ENCODE measurements at regions not wholly inside any gene's neighbourhood (a gene's known extent, or its start where the extent isn't known, plus 50 kb on each side); places are given as distances from the start of the nearest gene placed in this dataset.
"Not testable (repeated sequence)": the region's sequence is repeated elsewhere in the genome, so short reads cannot be mapped to it uniquely, and the experiment has no call there.

DNA sequence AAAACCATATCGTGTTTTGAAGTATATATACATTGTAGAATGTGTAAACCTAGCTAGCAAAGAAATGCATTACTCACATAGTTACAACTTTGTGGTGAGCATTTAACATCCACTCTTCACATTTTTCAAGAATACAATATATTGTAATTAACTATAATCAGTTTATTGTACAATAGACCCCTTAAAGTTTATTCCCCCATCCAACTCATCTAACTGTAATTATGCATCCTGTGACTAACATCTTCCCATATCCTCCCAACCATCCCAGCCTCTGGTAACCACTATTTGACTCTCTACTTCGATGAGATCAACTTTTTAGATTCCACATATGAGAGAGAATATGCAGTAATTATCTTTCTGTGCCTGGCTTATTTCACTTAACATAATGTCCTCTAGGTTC, 526.4 kb downstream of the KIF20B start:
- Histone ChIP-seq H3K36me3 (replicated peaks; ENCODE audit: insufficient read depth, low read length) (no peaks in the 10 kb centered on the region), H2AFZ (ENCODE audit: low read length) (no peak overlapping the region), H3K27me3 (replicated peaks; ENCODE audit: insufficient read depth, low read length) (no peaks in the 10 kb centered on the region), H3K4me3 (ENCODE audit: low read length) (no peak overlapping the region), H3K9me3 (replicated peaks; ENCODE audit: insufficient read depth, low read length) (no peaks in the 10 kb centered on the region), H3K27ac (ENCODE audit: low read length) (no peak overlapping the region), H3F3A (ENCODE audit: insufficient read depth, low read length) (no peaks in the 10 kb centered on the region), H3K9ac (ENCODE audit: low read length) (no peak overlapping the region), H3K4me2 (ENCODE audit: low read depth, low read length) (no peak overlapping the region), H3K4me1 (ENCODE audit: low read length) (no peaks in the 10 kb centered on the region), H3K9me2 (replicated peaks; ENCODE audit: insufficient read depth, low read length) (no peaks in the 10 kb centered on the region), H4K20me1 (ENCODE audit: insufficient read depth, low read length) (no peaks in the 10 kb centered on the region), H3K79me2 (ENCODE audit: low read length) (no peaks in the 10 kb centered on the region)
- DNase-seq = no peak
- TF ChIP-seq, protein P1, sequence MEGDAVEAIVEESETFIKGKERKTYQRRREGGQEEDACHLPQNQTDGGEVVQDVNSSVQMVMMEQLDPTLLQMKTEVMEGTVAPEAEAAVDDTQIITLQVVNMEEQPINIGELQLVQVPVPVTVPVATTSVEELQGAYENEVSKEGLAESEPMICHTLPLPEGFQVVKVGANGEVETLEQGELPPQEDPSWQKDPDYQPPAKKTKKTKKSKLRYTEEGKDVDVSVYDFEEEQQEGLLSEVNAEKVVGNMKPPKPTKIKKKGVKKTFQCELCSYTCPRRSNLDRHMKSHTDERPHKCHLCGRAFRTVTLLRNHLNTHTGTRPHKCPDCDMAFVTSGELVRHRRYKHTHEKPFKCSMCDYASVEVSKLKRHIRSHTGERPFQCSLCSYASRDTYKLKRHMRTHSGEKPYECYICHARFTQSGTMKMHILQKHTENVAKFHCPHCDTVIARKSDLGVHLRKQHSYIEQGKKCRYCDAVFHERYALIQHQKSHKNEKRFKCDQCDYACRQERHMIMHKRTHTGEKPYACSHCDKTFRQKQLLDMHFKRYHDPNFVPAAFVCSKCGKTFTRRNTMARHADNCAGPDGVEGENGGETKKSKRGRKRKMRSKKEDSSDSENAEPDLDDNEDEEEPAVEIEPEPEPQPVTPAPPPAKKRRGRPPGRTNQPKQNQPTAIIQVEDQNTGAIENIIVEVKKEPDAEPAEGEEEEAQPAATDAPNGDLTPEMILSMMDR (IDR thresholded peaks at IDR 0.05; ENCODE audit: low read length) = no peak
- TF ChIP-seq EZH2phosphoT487 (IDR thresholded peaks at IDR 0.05; ENCODE audit: low read length) = no peak
- no peak for TF ChIP-seq EZH2 (optimal IDR thresholded peaks at IDR 0.05; ENCODE audit: low read depth, low read length)

DNA sequence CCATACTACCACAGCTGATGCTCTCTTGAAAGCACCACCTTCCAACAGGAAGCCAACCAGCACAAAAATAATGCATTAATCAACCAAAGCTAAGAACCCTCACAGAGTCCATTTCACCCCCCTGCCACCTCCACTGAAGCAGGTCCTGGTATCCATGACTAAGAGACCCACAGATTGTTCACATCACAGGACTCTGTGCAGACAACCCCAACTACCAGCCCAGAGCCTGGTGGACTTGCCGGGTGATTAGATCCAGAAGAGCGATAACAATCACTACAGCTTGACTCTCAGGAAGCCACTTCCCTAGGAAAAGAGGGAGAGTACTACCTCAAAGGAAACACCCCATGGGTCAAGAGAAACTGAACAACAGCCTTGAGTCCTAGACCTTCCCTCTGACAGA, 528.1 kb downstream of the KIF20B start:
- H3K36me3 ChIP-seq (replicated peaks; ENCODE audit: insufficient read depth, low read length) = no peaks in the 10 kb centered on the region
- H2AFZ ChIP-seq (ENCODE audit: low read length) = no peak overlapping the region
- no peak overlapping the region for H3K27ac ChIP-seq (ENCODE audit: low read length)
- no peaks in the 10 kb centered on the region for H3K4me1 ChIP-seq (ENCODE audit: low read length)
- H3K9ac ChIP-seq (ENCODE audit: low read length) = no peak overlapping the region
- no peaks in the 10 kb centered on the region for H3K9me2 ChIP-seq (replicated peaks; ENCODE audit: insufficient read depth, low read length)
- no peaks in the 10 kb centered on the region for H3F3A ChIP-seq (ENCODE audit: insufficient read depth, low read length)
- H3K4me2 ChIP-seq (ENCODE audit: low read depth, low read length) = no peak overlapping the region
- H3K4me3 ChIP-seq (ENCODE audit: low read length) = no peak overlapping the region
- DNase-seq = no peak
- H3K79me2 ChIP-seq (ENCODE audit: low read length) = no peaks in the 10 kb centered on the region
- H3K27me3 ChIP-seq (replicated peaks; ENCODE audit: insufficient read depth, low read length) = no peaks in the 10 kb centered on the region
- TF ChIP-seq EZH2phosphoT487 (IDR thresholded peaks at IDR 0.05; ENCODE audit: low read length) = no peak
- TF ChIP-seq EZH2 (optimal IDR thresholded peaks at IDR 0.05; ENCODE audit: low read depth, low read length) = no peak
- TF ChIP-seq, protein P1 (IDR thresholded peaks at IDR 0.05; ENCODE audit: low read length) = no peak
- no peaks in the 10 kb centered on the region for H4K20me1 ChIP-seq (ENCODE audit: insufficient read depth, low read length)
- H3K9me3 ChIP-seq (replicated peaks; ENCODE audit: insufficient read depth, low read length) = no peaks in the 10 kb centered on the region

DNA sequence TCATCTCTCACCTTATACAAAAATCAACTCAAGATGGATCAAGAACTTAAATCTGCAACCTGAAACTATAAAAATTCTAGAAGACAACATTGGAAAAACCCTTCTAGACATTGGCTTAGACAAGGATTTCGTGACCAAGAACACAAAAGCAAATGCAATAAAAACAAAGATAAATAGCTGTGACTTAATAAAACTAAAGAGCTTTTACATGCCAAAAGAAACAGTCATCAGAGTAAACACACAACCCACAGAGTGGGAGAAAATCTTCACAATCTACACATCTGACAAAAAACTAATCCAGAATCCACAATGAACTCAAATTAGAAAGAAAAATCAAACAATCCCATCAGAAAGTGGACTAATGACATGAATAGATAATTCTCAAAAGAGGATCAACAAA, 532.4 kb downstream of the KIF20B start:
- not testable (repeated sequence) for H3K79me2 ChIP-seq (ENCODE audit: low read length); H2AFZ ChIP-seq (ENCODE audit: low read length); DNase-seq

DNA sequence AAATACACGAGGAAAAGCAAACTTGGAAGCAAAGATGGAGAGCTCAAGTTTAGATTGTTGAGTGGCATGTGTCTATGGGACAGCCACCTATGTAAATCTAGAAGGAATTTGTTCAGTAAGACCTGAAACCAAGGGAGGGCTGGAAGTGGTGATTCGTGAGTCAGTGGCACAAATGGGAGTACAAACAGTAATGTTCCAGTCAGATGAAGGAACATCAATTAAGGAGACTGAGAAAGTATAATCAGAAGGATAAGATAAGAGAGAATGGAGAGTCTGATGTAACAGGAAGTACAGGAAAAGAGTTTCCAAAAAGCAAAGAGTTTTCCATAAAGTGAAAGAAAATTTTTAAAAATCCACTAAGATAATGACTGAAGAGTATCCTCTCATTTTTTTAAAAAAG, 544.2 kb downstream of the KIF20B start:
- TF ChIP-seq EZH2 (optimal IDR thresholded peaks at IDR 0.05; ENCODE audit: low read depth, low read length) = no peak
- TF ChIP-seq EZH2phosphoT487 (IDR thresholded peaks at IDR 0.05; ENCODE audit: low read length) = no peak
- TF ChIP-seq, protein P1 (IDR thresholded peaks at IDR 0.05; ENCODE audit: low read length) = no peak

More for the DNA sequence above, 532.4 kb downstream of the KIF20B start:
- not testable (repeated sequence) for H3K9ac ChIP-seq (ENCODE audit: low read length); H3K27me3 ChIP-seq (replicated peaks; ENCODE audit: insufficient read depth, low read length); H3K27ac ChIP-seq (ENCODE audit: low read length); H3K9me3 ChIP-seq (replicated peaks; ENCODE audit: insufficient read depth, low read length); H3K36me3 ChIP-seq (replicated peaks; ENCODE audit: insufficient read depth, low read length); H4K20me1 ChIP-seq (ENCODE audit: insufficient read depth, low read length); H3K4me2 ChIP-seq (ENCODE audit: low read depth, low read length); H3K4me1 ChIP-seq (ENCODE audit: low read length); H3F3A ChIP-seq (ENCODE audit: insufficient read depth, low read length); H3K9me2 ChIP-seq (replicated peaks; ENCODE audit: insufficient read depth, low read length); H3K4me3 ChIP-seq (ENCODE audit: low read length)

DNA sequence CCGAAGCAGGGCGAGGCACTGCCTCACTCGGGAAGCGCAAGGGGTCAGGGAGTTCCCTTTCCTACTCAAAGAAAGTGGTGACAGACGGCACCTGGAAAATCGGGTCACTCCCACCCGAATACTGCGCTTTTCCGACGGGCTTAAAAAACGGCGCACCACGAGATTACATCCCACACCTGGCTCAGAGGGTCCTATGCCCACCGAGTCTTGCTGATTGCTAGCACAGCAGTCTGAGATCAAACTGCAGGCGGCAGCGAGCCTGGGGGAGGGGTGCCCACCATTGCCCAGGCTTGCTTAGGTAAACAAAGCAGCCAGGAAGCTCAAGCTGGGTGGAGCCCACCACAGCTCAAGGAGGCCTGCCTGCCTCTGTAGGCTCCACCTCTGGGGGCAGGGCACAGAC, 549.4 kb downstream of the KIF20B start:
- not testable (repeated sequence) for H2AFZ ChIP-seq (ENCODE audit: low read length); H3K36me3 ChIP-seq (replicated peaks; ENCODE audit: insufficient read depth, low read length); H3K4me1 ChIP-seq (ENCODE audit: low read length); H3K79me2 ChIP-seq (ENCODE audit: low read length); H3K9ac ChIP-seq (ENCODE audit: low read length); H3F3A ChIP-seq (ENCODE audit: insufficient read depth, low read length); H4K20me1 ChIP-seq (ENCODE audit: insufficient read depth, low read length); DNase-seq; H3K27ac ChIP-seq (ENCODE audit: low read length); H3K4me2 ChIP-seq (ENCODE audit: low read depth, low read length); H3K9me3 ChIP-seq (replicated peaks; ENCODE audit: insufficient read depth, low read length); H3K9me2 ChIP-seq (replicated peaks; ENCODE audit: insufficient read depth, low read length); H3K27me3 ChIP-seq (replicated peaks; ENCODE audit: insufficient read depth, low read length); H3K4me3 ChIP-seq (ENCODE audit: low read length)

More for the DNA sequence above, 544.2 kb downstream of the KIF20B start:
- Histone ChIP-seq H3K4me3 (ENCODE audit: low read length) (no peak overlapping the region), H3F3A (ENCODE audit: insufficient read depth, low read length) (no peaks in the 10 kb centered on the region), H3K9me2 (replicated peaks; ENCODE audit: insufficient read depth, low read length) (no peaks in the 10 kb centered on the region), H3K4me1 (ENCODE audit: low read length) (no peaks in the 10 kb centered on the region), H3K36me3 (replicated peaks; ENCODE audit: insufficient read depth, low read length) (no peaks in the 10 kb centered on the region), H3K27me3 (replicated peaks; ENCODE audit: insufficient read depth, low read length) (no peaks in the 10 kb centered on the region), H3K79me2 (ENCODE audit: low read length) (no peaks in the 10 kb centered on the region), H3K4me2 (ENCODE audit: low read depth, low read length) (no peak overlapping the region), H3K9me3 (replicated peaks; ENCODE audit: insufficient read depth, low read length) (no peaks in the 10 kb centered on the region), H4K20me1 (ENCODE audit: insufficient read depth, low read length) (no peaks in the 10 kb centered on the region), H3K27ac (ENCODE audit: low read length) (no peak overlapping the region), H2AFZ (ENCODE audit: low read length) (no peak overlapping the region), H3K9ac (ENCODE audit: low read length) (no peak overlapping the region)
- DNase-seq = no peak

All from MM.1S (cell line).